Heart left ventricle (tissue), 16 donors: ENCODE measurements at regions not wholly inside any gene's neighbourhood (a gene's known extent, or its start where the extent isn't known, plus 50 kb on each side); places are given as distances from the start of the nearest gene placed in this dataset.

Source experiments
- ATAC-seq, 4 donors: fragments of 200-7000 bp; cut with Tn5 transposase; one replicate each; pipeline ENCODE4 v1.9.1; 2020 to 2022; ENCODE audit warnings: moderate library complexity in 4 of 4, mild to moderate bottlenecking in 3 of 4, moderate number of reproducible peaks in 1 of 4
- DNase-seq, 5 donors: peaks; one replicate each; pipeline ENCODE4 v3.0.0-alpha.2; 2020
- H3K27ac ChIP-seq, 12 donors: fragments of 200-600 bp; sonication (generic) in 4 of 12; one replicate each; pipeline versions ENCODE4 v1.5.0 to v1.8.0; 2016 to 2022; ENCODE audit warnings: mild to moderate bottlenecking in 2 of 12
- H3K27me3 ChIP-seq, 9 donors: fragments of 200-600 bp; sonication (generic) in 2 of 9; one replicate each; pipeline versions ENCODE4 v1.5.1 to v1.8.0; 2016 to 2022; ENCODE audit warnings: mild to moderate bottlenecking in 3 of 9
- H3K36me3 ChIP-seq, 9 donors: fragments of 200-600 bp; sonication (generic) in 2 of 9; one replicate each; pipeline versions ENCODE4 v1.5.0 to v1.8.0; 2018 to 2022; ENCODE audit warnings: mild to moderate bottlenecking in 2 of 9
- H3K4me1 ChIP-seq, 12 donors: fragments of 200-600 bp; sonication (generic) in 4 of 12; one replicate each; pipeline versions ENCODE4 v1.5.0 to v1.8.0; 2016 to 2022; ENCODE audit warnings: mild to moderate bottlenecking in 3 of 12
- H3K4me3 ChIP-seq, 12 donors: fragments of 200-600 bp; sonication (generic) in 4 of 12; one replicate each; pipeline versions ENCODE4 v1.5.0 to v1.8.0; 2017 to 2022; ENCODE audit warnings: mild to moderate bottlenecking in 9 of 12, moderate library complexity in 4 of 12
- H3K9me3 ChIP-seq, 12 donors: fragments of 200-600 bp; sonication (generic) in 4 of 12; one replicate each; pipeline versions ENCODE4 v1.5.0 to v1.8.0; 2016 to 2022; ENCODE audit warnings: mild to moderate bottlenecking in 1 of 12
- CTCF ChIP-seq, 12 donors: fragments of 200-600 bp; sonication (generic) in 4 of 12; IDR thresholded peaks; one replicate each; pipeline versions ENCODE4 v1.5.0 to v1.8.0; 2018 to 2022; ENCODE audit warnings: antibody characterized with exemption in 12 of 12, mild to moderate bottlenecking in 5 of 12
- POLR2A ChIP-seq, 2 donors: fragments of 450-650 bp; IDR thresholded peaks; one replicate each; pipeline ENCODE4 v1.6.1; 2017; ENCODE audit warnings: antibody characterized with exemption in 2 of 2, mild to moderate bottlenecking in 2 of 2, moderate library complexity in 2 of 2
- WGBS, 4 donors: extraction: QIAGEN DNeasy Blood & Tissue Kit in 2 of 4; methylation state at CpG; one replicate each; pipeline versions ENCODE4 v1.1.5 to v1.1.7; 2013 to 2018; 5-methylcytosine and 5-hydroxymethylcytosine counted together
- intact Hi-C, 10 donors: fragments of 100-400 bp; cut with DNase I; formaldehyde crosslinking; loops; one replicate each; pipeline versions ENCODE4 v1.11.1 to v1.14.2; 2022
- donor health status: ischemic (EF 13 %, LVEDD 7.1; RV severe dilation, severe dysfunction).
- donor health status: healthy with polysubstance abuse.
- donor health status: DM: no; HTN: yes; CAD: no.
- donor health status: DM: no; HTN: no; CAD: no.
- donor health status: ischemic (EF 25% LVEDD 6.9; RV normal size, moderate dysfunction).
- donor health status: ischemic (EF 25% LVEDD 5.7; RV mildly dilated, moderate dysfunction).
- donor health status: healthy.
- donor health status: DM: yes; HTN: yes; CAD: no.
- donor health status: ischemic (EF 35%, LVEDD 5.7; RV mildly dilated, moderate dysfunction).
- donor health status: nonischemic (EF 11% LVEDD 7.7; RV severe dilation, severe dysfunction).
- donor health status: DM: yes; HTN: yes; CAD: no.
- donor health status: PGD.
- donor health status: ischemic (EF 29% LVEDD 5.4; RV normal size, mild dysfunction).
- donor health status: nonischemic (EF 23%, LVEDD 6.1; RV moderate dilation, normal function).

GRCh38 chr4:100574607-100575006, 56.8 kb upstream of the EMCN start:
- no peaks in the 10 kb centered on the region for H3K4me1 ChIP-seq
- H3K36me3 ChIP-seq: no peaks in the 10 kb centered on the region
- intact Hi-C loops: no loop called here
- H3K9me3 ChIP-seq: no peaks in the 10 kb centered on the region
- TF ChIP-seq CTCF (IDR thresholded peaks at IDR 0.05) (no peak), POLR2A (IDR thresholded peaks at IDR 0.05) (no peak)
- no peak overlapping the region for H3K4me3 ChIP-seq
- H3K27ac ChIP-seq: no peak overlapping the region
- ATAC-seq (no peak), DNase-seq (no peak)
- WGBS, 4 donors: 87 to 96% (median 91%) methylated on average over 2 of the region's 2 CpGs
- H3K27me3 ChIP-seq: no peaks in the 10 kb centered on the region

DNA sequence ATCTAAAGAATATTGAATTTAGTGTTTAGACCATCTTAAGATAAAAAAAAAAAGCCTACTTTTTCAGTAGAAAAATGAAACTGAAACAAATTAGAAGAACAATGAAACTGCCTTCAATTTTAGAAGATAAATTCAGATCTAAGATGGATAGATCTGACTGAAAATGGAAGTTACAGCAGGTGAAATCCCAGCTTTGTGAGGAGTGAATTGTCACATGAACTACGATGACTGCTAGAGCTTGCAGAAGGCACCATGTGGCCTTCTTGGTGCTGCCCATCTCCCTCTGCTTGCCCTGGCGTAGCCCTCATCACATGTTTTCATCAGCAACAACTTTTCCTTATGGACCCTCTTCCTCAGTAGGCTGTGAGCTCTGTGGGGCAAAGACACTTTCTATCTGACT, 51.4 kb upstream of the EMCN start:
- intact Hi-C loops: no loop called here
- H3K4me3 ChIP-seq: no peak overlapping the region
- no peaks in the 10 kb centered on the region for H3K36me3 ChIP-seq
- H3K9me3 ChIP-seq: no peaks in the 10 kb centered on the region
- no peak for DNase-seq
- 30 to 66% (median 37%) methylated on average over 2 of the region's 2 CpGs for WGBS, 4 donors
- no peaks in the 10 kb centered on the region for H3K4me1 ChIP-seq
- no peak for ATAC-seq
- H3K27me3 ChIP-seq: no peaks in the 10 kb centered on the region
- no peak for TF ChIP-seq CTCF (IDR thresholded peaks at IDR 0.05)
- no peak for TF ChIP-seq POLR2A (IDR thresholded peaks at IDR 0.05)
- no peak overlapping the region for H3K27ac ChIP-seq
